Keratinocyte (primary cell): ENCODE measurements at regions not wholly inside any gene's neighbourhood (a gene's known extent, or its start where the extent isn't known, plus 50 kb on each side); places are given as distances from the start of the nearest gene placed in this dataset.

Source experiments
- EZH2 ChIP-seq: IDR thresholded peaks from one replicate; pipeline ENCODE4 v1.6.1; 2012; ENCODE audit warnings: inconsistent platforms, mild to moderate bottlenecking, low read length, moderate library complexity
- TF ChIP-seq, protein P1 (sequence below), 3 experiments: IDR thresholded peaks in 1 of 3; conservative IDR thresholded peaks in 1 of 3; optimal IDR thresholded peaks in 1 of 3; 2 replicates in 2 of 3; 3 replicates in 1 of 3; pipeline versions ENCODE3 to v1.5.1; 2011; ENCODE audit warnings: low read length in 3 of 3, mild to moderate bottlenecking in 3 of 3, moderate library complexity in 2 of 3, control low read depth in 1 of 3, inconsistent platforms in 1 of 3; ENCODE audit not compliant: insufficient read depth in 2 of 3; ENCODE audit errors: extremely low read depth in 1 of 3

DNA sequence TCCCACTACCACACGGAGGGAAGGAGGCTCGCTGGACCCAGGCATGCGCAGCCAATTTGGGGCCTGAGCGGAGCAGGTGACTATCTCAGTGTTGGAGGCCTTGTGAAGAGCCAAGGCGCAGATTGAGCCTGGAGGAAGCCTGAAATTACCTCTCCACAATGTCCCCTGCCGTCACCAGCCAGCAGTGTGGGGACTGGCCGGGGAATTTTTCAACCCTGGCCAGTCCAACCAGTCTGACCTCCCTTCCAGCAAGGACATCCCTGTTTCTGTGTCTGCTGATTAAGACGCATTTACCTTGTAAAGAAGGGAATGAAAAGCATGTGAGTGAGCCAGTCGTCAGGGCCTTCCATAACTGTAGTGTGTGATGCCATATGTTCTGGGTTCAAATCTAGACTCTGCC, 198.1 kb upstream of the IRX3 start:
- TF ChIP-seq, protein P1, sequence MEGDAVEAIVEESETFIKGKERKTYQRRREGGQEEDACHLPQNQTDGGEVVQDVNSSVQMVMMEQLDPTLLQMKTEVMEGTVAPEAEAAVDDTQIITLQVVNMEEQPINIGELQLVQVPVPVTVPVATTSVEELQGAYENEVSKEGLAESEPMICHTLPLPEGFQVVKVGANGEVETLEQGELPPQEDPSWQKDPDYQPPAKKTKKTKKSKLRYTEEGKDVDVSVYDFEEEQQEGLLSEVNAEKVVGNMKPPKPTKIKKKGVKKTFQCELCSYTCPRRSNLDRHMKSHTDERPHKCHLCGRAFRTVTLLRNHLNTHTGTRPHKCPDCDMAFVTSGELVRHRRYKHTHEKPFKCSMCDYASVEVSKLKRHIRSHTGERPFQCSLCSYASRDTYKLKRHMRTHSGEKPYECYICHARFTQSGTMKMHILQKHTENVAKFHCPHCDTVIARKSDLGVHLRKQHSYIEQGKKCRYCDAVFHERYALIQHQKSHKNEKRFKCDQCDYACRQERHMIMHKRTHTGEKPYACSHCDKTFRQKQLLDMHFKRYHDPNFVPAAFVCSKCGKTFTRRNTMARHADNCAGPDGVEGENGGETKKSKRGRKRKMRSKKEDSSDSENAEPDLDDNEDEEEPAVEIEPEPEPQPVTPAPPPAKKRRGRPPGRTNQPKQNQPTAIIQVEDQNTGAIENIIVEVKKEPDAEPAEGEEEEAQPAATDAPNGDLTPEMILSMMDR (optimal IDR thresholded peaks at IDR 0.05 in 1 of 3, IDR thresholded peaks at IDR 0.05 in 1 of 3, conservative IDR thresholded peaks at IDR 0.05 in 1 of 3; ENCODE audit: extremely low read depth in 1 of 3, insufficient read depth in 2 of 3, low read length in 3 of 3): no peak
- no peak for TF ChIP-seq EZH2
